DOHH2 (cell line): ENCODE measurements at regions not wholly inside any gene's neighbourhood (a gene's known extent, or its start where the extent isn't known, plus 50 kb on each side); places are given as distances from the start of the nearest gene placed in this dataset.

Source experiments
- EZH2phosphoT487 ChIP-seq: fragments of 200-600 bp; sonication (generic); IDR thresholded peaks from 2 replicates; pipeline ENCODE4 v1.6.1; 2017; ENCODE audit warnings: borderline replicate concordance, mild to moderate bottlenecking, antibody characterized with exemption, low read length, moderate library complexity, mixed read lengths
- TF ChIP-seq, protein P1 (sequence below): fragments of 200-600 bp; sonication (generic); IDR thresholded peaks from one replicate; pipeline ENCODE4 v1.5.1; 2014; ENCODE audit warnings: antibody characterized with exemption, mild to moderate bottlenecking, low read depth, low read length; ENCODE audit not compliant: poor library complexity, severe bottlenecking

DNA sequence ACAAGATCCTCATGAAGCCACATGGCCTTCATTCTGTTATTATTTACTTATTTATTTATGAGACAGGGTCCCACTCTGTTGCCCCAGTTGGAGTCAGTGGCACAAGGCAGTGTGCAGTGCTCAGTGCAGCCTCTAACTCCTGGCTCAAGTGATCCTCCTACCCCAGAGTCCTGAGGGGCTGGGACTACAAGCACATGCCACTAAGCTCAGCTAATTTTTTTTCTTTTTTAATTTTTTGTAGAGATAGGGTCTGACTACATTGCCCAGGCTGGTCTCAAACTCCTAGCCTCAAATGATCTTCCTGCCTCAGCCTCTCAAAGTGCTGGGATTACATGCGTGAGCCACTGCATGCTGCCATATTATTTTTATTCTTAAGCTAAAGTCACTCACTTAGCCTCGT is 241.4 kb downstream of the UQCRFS1 start:
- TF ChIP-seq, protein P1, sequence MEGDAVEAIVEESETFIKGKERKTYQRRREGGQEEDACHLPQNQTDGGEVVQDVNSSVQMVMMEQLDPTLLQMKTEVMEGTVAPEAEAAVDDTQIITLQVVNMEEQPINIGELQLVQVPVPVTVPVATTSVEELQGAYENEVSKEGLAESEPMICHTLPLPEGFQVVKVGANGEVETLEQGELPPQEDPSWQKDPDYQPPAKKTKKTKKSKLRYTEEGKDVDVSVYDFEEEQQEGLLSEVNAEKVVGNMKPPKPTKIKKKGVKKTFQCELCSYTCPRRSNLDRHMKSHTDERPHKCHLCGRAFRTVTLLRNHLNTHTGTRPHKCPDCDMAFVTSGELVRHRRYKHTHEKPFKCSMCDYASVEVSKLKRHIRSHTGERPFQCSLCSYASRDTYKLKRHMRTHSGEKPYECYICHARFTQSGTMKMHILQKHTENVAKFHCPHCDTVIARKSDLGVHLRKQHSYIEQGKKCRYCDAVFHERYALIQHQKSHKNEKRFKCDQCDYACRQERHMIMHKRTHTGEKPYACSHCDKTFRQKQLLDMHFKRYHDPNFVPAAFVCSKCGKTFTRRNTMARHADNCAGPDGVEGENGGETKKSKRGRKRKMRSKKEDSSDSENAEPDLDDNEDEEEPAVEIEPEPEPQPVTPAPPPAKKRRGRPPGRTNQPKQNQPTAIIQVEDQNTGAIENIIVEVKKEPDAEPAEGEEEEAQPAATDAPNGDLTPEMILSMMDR, result no peak
- TF ChIP-seq EZH2phosphoT487, result no peak
